ENCODE measurements at regions not wholly inside any gene's neighbourhood (a gene's known extent, or its start where the extent isn't known, plus 50 kb on each side); places are given as distances from the start of the nearest gene placed in this dataset.

DNA sequence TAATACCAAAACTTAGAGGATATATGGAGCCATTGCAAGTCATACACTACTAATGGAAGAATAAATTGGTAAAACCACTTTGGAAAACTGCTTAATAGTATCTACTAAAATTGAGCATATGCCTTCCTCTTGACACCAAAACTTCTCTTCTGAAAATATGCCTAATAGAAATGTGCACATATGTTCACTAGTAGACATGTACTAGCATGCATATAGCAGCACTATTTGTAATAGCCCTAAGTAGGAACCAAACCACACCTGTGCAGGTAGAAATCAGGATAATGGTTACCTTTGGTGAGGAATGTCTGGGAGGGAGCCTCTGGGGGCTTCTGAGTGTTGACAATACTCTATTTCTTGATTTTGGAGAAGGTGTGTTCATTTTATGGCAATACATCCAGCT is 424.8 kb upstream of the BTBD3 start:
- H3K4me1 ChIP-seq, result no peaks in the 10 kb centered on the region
- H3K27me3 ChIP-seq, result no peaks in the 10 kb centered on the region
- TF ChIP-seq POLR2AphosphoS5 (IDR thresholded peaks at IDR 0.05) (no peak), POLR2A (IDR thresholded peaks at IDR 0.05; ENCODE audit: low read depth) (no peak), EP300 (IDR thresholded peaks at IDR 0.05) (no peak)
- TF ChIP-seq, protein P1, sequence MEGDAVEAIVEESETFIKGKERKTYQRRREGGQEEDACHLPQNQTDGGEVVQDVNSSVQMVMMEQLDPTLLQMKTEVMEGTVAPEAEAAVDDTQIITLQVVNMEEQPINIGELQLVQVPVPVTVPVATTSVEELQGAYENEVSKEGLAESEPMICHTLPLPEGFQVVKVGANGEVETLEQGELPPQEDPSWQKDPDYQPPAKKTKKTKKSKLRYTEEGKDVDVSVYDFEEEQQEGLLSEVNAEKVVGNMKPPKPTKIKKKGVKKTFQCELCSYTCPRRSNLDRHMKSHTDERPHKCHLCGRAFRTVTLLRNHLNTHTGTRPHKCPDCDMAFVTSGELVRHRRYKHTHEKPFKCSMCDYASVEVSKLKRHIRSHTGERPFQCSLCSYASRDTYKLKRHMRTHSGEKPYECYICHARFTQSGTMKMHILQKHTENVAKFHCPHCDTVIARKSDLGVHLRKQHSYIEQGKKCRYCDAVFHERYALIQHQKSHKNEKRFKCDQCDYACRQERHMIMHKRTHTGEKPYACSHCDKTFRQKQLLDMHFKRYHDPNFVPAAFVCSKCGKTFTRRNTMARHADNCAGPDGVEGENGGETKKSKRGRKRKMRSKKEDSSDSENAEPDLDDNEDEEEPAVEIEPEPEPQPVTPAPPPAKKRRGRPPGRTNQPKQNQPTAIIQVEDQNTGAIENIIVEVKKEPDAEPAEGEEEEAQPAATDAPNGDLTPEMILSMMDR (IDR thresholded peaks at IDR 0.05), result no peak
- no peak for DNase-seq (ENCODE audit: extremely low spot score)
- H3K9me3 ChIP-seq, result no peaks in the 10 kb centered on the region
- H3K4me3 ChIP-seq, result no peak overlapping the region
- H3K27ac ChIP-seq (replicated peaks in 1 of 4), result no peak overlapping the region
- no peaks in the 10 kb centered on the region for H3K36me3 ChIP-seq
- intact Hi-C loops (cut with DNase I), result no loop called here

DNA sequence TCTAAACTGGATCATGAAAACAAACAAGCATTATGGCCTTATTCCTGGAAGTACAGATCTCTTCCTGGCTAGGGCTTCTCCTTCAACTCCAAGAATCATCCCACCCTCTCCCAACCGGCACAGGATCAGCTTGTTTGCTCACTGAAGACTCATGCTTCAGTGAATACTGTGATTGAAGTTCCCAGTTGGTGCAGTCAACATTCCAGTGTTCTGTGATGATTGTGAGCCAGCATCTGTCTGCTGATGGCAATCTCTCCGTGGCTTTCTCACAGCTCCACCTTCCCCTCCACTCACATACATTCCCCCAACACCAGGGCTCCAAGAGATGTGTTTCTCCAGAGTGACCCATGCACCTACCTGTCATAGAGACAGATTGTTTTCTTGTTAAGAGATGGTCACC is 421.3 kb upstream of the BTBD3 start:
- H3K4me3 ChIP-seq, result no peak overlapping the region
- no peak overlapping the region for H3K27ac ChIP-seq (replicated peaks in 1 of 4)
- H3K27me3 ChIP-seq, result no peaks in the 10 kb centered on the region
- intact Hi-C loops (cut with DNase I), result no loop called here
- TF ChIP-seq EP300 (IDR thresholded peaks at IDR 0.05) (no peak), POLR2AphosphoS5 (IDR thresholded peaks at IDR 0.05) (no peak), POLR2A (IDR thresholded peaks at IDR 0.05; ENCODE audit: low read depth) (no peak)
- TF ChIP-seq, protein P1 (IDR thresholded peaks at IDR 0.05), result no peak
- H3K36me3 ChIP-seq, result no peaks in the 10 kb centered on the region
- H3K4me1 ChIP-seq, result no peaks in the 10 kb centered on the region
- H3K9me3 ChIP-seq, result no peaks in the 10 kb centered on the region
- no peak for DNase-seq (ENCODE audit: extremely low spot score)
- 18% methylated on average over 2 of the region's 2 CpGs for WGBS

- intact Hi-C loops (cut with DNase I), result no loop called here
- Histone ChIP-seq H3K4me1 (no peaks in the 10 kb centered on the region), H3K36me3 (no peaks in the 10 kb centered on the region), H3K4me3 (no peak overlapping the region), H3K27ac (replicated peaks in 1 of 4) (no peak overlapping the region), H3K9me3 (no peaks in the 10 kb centered on the region), H3K27me3 (no peaks in the 10 kb centered on the region)
- TF ChIP-seq EP300 (IDR thresholded peaks at IDR 0.05), result no peak
- TF ChIP-seq POLR2A (IDR thresholded peaks at IDR 0.05; ENCODE audit: low read depth), result no peak
- TF ChIP-seq, protein P1 (IDR thresholded peaks at IDR 0.05), result no peak
- TF ChIP-seq POLR2AphosphoS5 (IDR thresholded peaks at IDR 0.05), result no peak
- 88% methylated on average over 1 of the region's 1 CpG for WGBS
- no peak for DNase-seq (ENCODE audit: extremely low spot score)
Observed at GRCh38 chr20:11497545-11497944, 420.1 kb upstream of the BTBD3 start.

DNA sequence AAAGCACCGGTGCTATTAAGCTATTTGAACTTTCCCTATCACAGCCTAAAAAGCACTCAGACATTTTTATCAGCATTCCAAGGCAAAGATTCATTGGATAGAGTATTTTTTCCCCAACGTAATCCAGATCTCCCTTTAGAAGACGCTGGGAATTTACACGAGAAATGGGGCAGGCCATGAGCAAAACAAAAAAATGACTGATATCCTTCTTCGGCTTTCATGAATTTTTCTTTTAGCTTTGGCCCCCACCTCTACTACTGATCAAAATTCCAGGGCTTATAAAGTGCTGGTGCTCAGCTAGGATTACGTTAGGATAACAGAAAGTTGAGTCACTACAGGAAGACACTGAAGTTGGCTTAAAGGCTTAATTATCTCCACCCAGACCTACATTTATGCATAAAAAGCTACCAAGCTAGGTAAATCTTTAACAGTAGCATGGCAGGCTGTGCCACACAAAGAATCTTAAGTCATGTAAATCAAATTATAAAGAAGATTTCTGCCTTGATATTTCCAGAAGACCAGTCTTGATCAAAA is 418.5 kb upstream of the BTBD3 start:
- WGBS, result 74% methylated on average over 6 of the region's 6 CpGs
- intact Hi-C loops (cut with DNase I), result no loop called here
- Histone ChIP-seq H3K9me3 (no peaks in the 10 kb centered on the region), H3K4me1 (no peaks in the 10 kb centered on the region), H3K27me3 (no peaks in the 10 kb centered on the region), H3K36me3 (no peaks in the 10 kb centered on the region), H3K4me3 (no peak overlapping the region), H3K27ac (replicated peaks in 1 of 4) (no peak overlapping the region)
- DNase-seq (ENCODE audit: extremely low spot score), result no peak
- TF ChIP-seq, protein P1 (IDR thresholded peaks at IDR 0.05), result no peak
- no peak for TF ChIP-seq POLR2A (IDR thresholded peaks at IDR 0.05; ENCODE audit: low read depth)
- TF ChIP-seq POLR2AphosphoS5 (IDR thresholded peaks at IDR 0.05), result no peak
- TF ChIP-seq EP300 (IDR thresholded peaks at IDR 0.05), result no peak

GRCh38 chr20:11502061-11502460 is 415.6 kb upstream of the BTBD3 start:
- Histone ChIP-seq H3K36me3 (no peaks in the 10 kb centered on the region), H3K9me3 (no peaks in the 10 kb centered on the region), H3K4me1 (no peaks in the 10 kb centered on the region), H3K27me3 (no peaks in the 10 kb centered on the region), H3K27ac (replicated peaks in 1 of 4) (no peak overlapping the region), H3K4me3 (no peak overlapping the region)
- no peak for DNase-seq (ENCODE audit: extremely low spot score)
- WGBS, result 83% methylated on average over 1 of the region's 1 CpG
- intact Hi-C loops (cut with DNase I), result no loop called here
- TF ChIP-seq POLR2AphosphoS5 (IDR thresholded peaks at IDR 0.05), result no peak
- TF ChIP-seq, protein P1 (IDR thresholded peaks at IDR 0.05), result no peak
- TF ChIP-seq POLR2A (IDR thresholded peaks at IDR 0.05; ENCODE audit: low read depth), result no peak
- no peak for TF ChIP-seq EP300 (IDR thresholded peaks at IDR 0.05)
